IPS-18c (cell line): ENCODE measurements at regions not wholly inside any gene's neighbourhood (a gene's known extent, or its start where the extent isn't known, plus 50 kb on each side); places are given as distances from the start of the nearest gene placed in this dataset.

Source experiments
- H3K4me3 ChIP-seq: 2 replicates; pipeline ENCODE4 v1.7.0; 2013; ENCODE audit warnings: low read depth, mild to moderate bottlenecking, low read length, moderate library complexity; ENCODE audit not compliant: insufficient read depth
- H3K9me3 ChIP-seq: one replicate; pipeline ENCODE4 v1.6.1; 2013; ENCODE audit warnings: mild to moderate bottlenecking, low read length, moderate library complexity; ENCODE audit not compliant: control insufficient read depth, insufficient read depth

GRCh38 chr12:107635139-107635538, 50.5 kb upstream of the PWP1 start:
- peaks cover 2% of the 10 kb centered on the region for H3K9me3 ChIP-seq
- H3K4me3 ChIP-seq = no peak overlapping the region
